ENCODE measurements at regions not wholly inside any gene's neighbourhood (a gene's known extent, or its start where the extent isn't known, plus 50 kb on each side); places are given as distances from the start of the nearest gene placed in this dataset.

- DNase-seq (ENCODE audit: low spot score) = no peak
- Histone ChIP-seq H3K4me1 (ENCODE audit: insufficient read depth, low read length, poor library complexity, severe bottlenecking) (no peaks in the 10 kb centered on the region), H3K36me3 (ENCODE audit: insufficient read depth, low read length, poor library complexity, severe bottlenecking) (no peaks in the 10 kb centered on the region), H3K27ac (ENCODE audit: low read depth, low read length, poor library complexity, severe bottlenecking) (no peak overlapping the region), H3K27me3 (replicated peaks; ENCODE audit: insufficient read depth, low read depth, low read length, poor library complexity) (no peaks in the 10 kb centered on the region), H3K9me3 (ENCODE audit: low read depth, low read length, poor library complexity, severe bottlenecking) (peaks cover 13% of the 10 kb centered on the region), H3K4me3 (ENCODE audit: low read depth, low read length, poor library complexity, severe bottlenecking) (no peak overlapping the region)
- TF ChIP-seq, protein P1, sequence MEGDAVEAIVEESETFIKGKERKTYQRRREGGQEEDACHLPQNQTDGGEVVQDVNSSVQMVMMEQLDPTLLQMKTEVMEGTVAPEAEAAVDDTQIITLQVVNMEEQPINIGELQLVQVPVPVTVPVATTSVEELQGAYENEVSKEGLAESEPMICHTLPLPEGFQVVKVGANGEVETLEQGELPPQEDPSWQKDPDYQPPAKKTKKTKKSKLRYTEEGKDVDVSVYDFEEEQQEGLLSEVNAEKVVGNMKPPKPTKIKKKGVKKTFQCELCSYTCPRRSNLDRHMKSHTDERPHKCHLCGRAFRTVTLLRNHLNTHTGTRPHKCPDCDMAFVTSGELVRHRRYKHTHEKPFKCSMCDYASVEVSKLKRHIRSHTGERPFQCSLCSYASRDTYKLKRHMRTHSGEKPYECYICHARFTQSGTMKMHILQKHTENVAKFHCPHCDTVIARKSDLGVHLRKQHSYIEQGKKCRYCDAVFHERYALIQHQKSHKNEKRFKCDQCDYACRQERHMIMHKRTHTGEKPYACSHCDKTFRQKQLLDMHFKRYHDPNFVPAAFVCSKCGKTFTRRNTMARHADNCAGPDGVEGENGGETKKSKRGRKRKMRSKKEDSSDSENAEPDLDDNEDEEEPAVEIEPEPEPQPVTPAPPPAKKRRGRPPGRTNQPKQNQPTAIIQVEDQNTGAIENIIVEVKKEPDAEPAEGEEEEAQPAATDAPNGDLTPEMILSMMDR (conservative IDR thresholded peaks at IDR 0.05; ENCODE audit: low read depth, low read length) = no peak
- TF ChIP-seq EZH2 (IDR thresholded peaks at IDR 0.05; ENCODE audit: borderline replicate concordance, low read depth, low read length, poor library complexity, severe bottlenecking) = no peak
- CTCF ChIA-PET = no interaction called here
- no TSS peak for BruUV-seq (replicated peaks)
- POLR2A ChIA-PET (ENCODE audit: low non-redundant PET) = no interaction called here
- intact Hi-C loops (cut with micrococcal nuclease; ENCODE audit: unreplicated experiment) = no loop called here
Measured at GRCh38 chr20:55755411-55755810, 249.9 kb downstream of the CBLN4 start.

DNA sequence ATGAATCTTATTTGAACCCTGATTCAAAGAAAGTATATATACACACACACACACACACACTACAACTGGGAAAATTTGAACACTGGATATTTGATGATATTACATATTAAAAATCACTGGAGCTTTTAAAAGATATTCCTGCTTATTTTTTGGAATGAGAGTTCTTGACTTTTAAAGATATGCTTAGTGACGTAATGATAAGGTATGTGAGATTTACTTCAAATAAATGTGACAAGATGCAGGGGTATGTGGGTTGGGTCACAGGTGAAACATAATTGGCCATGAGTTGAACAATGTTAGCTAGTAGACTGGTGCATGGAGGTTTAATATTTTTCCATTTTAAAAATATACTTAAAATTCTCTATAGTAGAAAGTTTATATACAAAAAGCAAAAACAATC is 258.6 kb downstream of the CBLN4 start:
- intact Hi-C loops (cut with micrococcal nuclease; ENCODE audit: unreplicated experiment) = no loop called here
- TF ChIP-seq, protein P1 (conservative IDR thresholded peaks at IDR 0.05; ENCODE audit: low read depth, low read length) = no peak
- TF ChIP-seq EZH2 (IDR thresholded peaks at IDR 0.05; ENCODE audit: borderline replicate concordance, low read depth, low read length, poor library complexity, severe bottlenecking) = no peak
- no peaks in the 10 kb centered on the region for H3K4me1 ChIP-seq (ENCODE audit: insufficient read depth, low read length, poor library complexity, severe bottlenecking)
- H3K9me3 ChIP-seq (ENCODE audit: low read depth, low read length, poor library complexity, severe bottlenecking) = peaks cover 4% of the 10 kb centered on the region
- H3K27ac ChIP-seq (ENCODE audit: low read depth, low read length, poor library complexity, severe bottlenecking) = no peak overlapping the region
- H3K36me3 ChIP-seq (ENCODE audit: insufficient read depth, low read length, poor library complexity, severe bottlenecking) = no peaks in the 10 kb centered on the region
- no peak for DNase-seq (ENCODE audit: low spot score)
- no TSS peak for BruUV-seq (replicated peaks)
- ChIA-PET CTCF (no interaction called here), POLR2A (ENCODE audit: low non-redundant PET) (no interaction called here)
- H3K4me3 ChIP-seq (ENCODE audit: low read depth, low read length, poor library complexity, severe bottlenecking) = no peak overlapping the region
- H3K27me3 ChIP-seq (replicated peaks; ENCODE audit: insufficient read depth, low read depth, low read length, poor library complexity) = no peaks in the 10 kb centered on the region

DNA sequence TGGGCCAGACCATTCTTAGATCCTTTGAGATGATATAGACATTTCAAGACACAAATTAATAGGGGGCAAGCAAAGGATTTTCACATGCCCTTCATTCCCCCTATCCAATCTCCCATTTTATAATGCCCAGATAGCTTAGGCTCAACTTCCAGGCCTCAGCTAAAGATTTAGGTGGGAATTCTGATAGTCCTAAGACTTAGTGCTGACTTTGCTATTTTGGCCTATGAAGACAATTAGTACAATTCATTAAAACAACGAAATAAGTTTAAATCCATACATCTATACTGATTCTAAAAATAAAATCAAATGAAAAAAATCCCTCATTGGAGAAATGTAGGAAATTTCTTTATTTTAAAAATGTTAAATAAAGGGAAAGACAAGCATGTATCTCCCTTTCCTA is 259.5 kb downstream of the CBLN4 start:
- no peaks in the 10 kb centered on the region for H3K4me1 ChIP-seq (ENCODE audit: insufficient read depth, low read length, poor library complexity, severe bottlenecking)
- ChIA-PET CTCF (no interaction called here), POLR2A (ENCODE audit: low non-redundant PET) (no interaction called here)
- no peaks in the 10 kb centered on the region for H3K36me3 ChIP-seq (ENCODE audit: insufficient read depth, low read length, poor library complexity, severe bottlenecking)
- intact Hi-C loops (cut with micrococcal nuclease; ENCODE audit: unreplicated experiment) = no loop called here
- H3K27me3 ChIP-seq (replicated peaks; ENCODE audit: insufficient read depth, low read depth, low read length, poor library complexity) = no peaks in the 10 kb centered on the region
- no peak for DNase-seq (ENCODE audit: low spot score)
- H3K4me3 ChIP-seq (ENCODE audit: low read depth, low read length, poor library complexity, severe bottlenecking) = no peak overlapping the region
- no peak for TF ChIP-seq EZH2 (IDR thresholded peaks at IDR 0.05; ENCODE audit: borderline replicate concordance, low read depth, low read length, poor library complexity, severe bottlenecking)
- TF ChIP-seq, protein P1 (conservative IDR thresholded peaks at IDR 0.05; ENCODE audit: low read depth, low read length) = no peak
- no peak overlapping the region for H3K27ac ChIP-seq (ENCODE audit: low read depth, low read length, poor library complexity, severe bottlenecking)
- no TSS peak for BruUV-seq (replicated peaks)
- H3K9me3 ChIP-seq (ENCODE audit: low read depth, low read length, poor library complexity, severe bottlenecking) = peaks cover 4% of the 10 kb centered on the region
